Neural crest cell (in vitro differentiated cells): ENCODE measurements at regions not wholly inside any gene's neighbourhood (a gene's known extent, or its start where the extent isn't known, plus 50 kb on each side); places are given as distances from the start of the nearest gene placed in this dataset.
"Not testable (repeated sequence)": the region's sequence is repeated elsewhere in the genome, so short reads cannot be mapped to it uniquely, and the experiment has no call there.

ENCODE experiments used
- DNase-seq: peaks from one replicate; pipeline ENCODE4 v3.0.0; 2021; ENCODE audit warnings: low read depth, mixed read lengths, low spot score
- H3K27ac Mint-ChIP-seq: one replicate; pipeline ENCODE4 v1.8.0; 2021; ENCODE audit warnings: mild to moderate bottlenecking, mixed read lengths; ENCODE audit not compliant: unreplicated experiment
- H3K27me3 Mint-ChIP-seq: 2 replicates; pipeline ENCODE4 v1.8.0; 2021; ENCODE audit warnings: low read depth, mild to moderate bottlenecking, mixed read lengths
- H3K36me3 Mint-ChIP-seq: 2 replicates; pipeline ENCODE4 v1.8.0; 2021; ENCODE audit warnings: low read depth, mild to moderate bottlenecking, mixed read lengths
- H3K4me1 Mint-ChIP-seq: 2 replicates; pipeline ENCODE4 v1.8.0; 2021; ENCODE audit warnings: mixed read lengths
- H3K4me3 Mint-ChIP-seq: one replicate; pipeline ENCODE4 v1.8.0; 2021; ENCODE audit warnings: mild to moderate bottlenecking, mixed read lengths
- H3K9me3 Mint-ChIP-seq: 2 replicates; pipeline ENCODE4 v1.8.0; 2021; ENCODE audit warnings: mixed read lengths
- CTCF ChIP-seq: fragments of 200-600 bp; sonication (generic); conservative IDR thresholded peaks from 2 replicates; pipeline ENCODE4 v1.5.0; 2021; ENCODE audit warnings: antibody characterized with exemption, mild to moderate bottlenecking

GRCh38 chr4:60422439-60422838, 777.7 kb upstream of the ADGRL3 start:
- TF ChIP-seq CTCF: no peak

GRCh38 chr4:60423573-60424184, 776.4 kb upstream of the ADGRL3 start:
- not testable (repeated sequence) for H3K27me3 Mint-ChIP-seq, H3K36me3 Mint-ChIP-seq, H3K9me3 Mint-ChIP-seq, H3K27ac Mint-ChIP-seq, H3K4me1 Mint-ChIP-seq, DNase-seq, H3K4me3 Mint-ChIP-seq

More at GRCh38 chr4:60422439-60422838, 777.7 kb upstream of the ADGRL3 start:
- Mint-ChIP-seq H3K4me1 (no peaks in the 10 kb centered on the region), H3K36me3 (no peaks in the 10 kb centered on the region), H3K27me3 (no peaks in the 10 kb centered on the region), H3K27ac (no peak overlapping the region), H3K9me3 (peaks cover 2% of the 10 kb centered on the region), H3K4me3 (no peak overlapping the region)
- no peak for DNase-seq

- Mint-ChIP-seq H3K4me3 (no peak overlapping the region), H3K27me3 (no peaks in the 10 kb centered on the region), H3K36me3 (peaks cover 7% of the 10 kb centered on the region), H3K4me1 (no peaks in the 10 kb centered on the region), H3K9me3 (peaks cover 11% of the 10 kb centered on the region), H3K27ac (no peak overlapping the region)
- TF ChIP-seq CTCF: no peak
- DNase-seq: no peak
Measured at GRCh38 chr4:60432911-60433310, 767.2 kb upstream of the ADGRL3 start.

GRCh38 chr4:60443068-60443467, 757.1 kb upstream of the ADGRL3 start:
- Mint-ChIP-seq H3K27me3 (no peaks in the 10 kb centered on the region), H3K9me3 (peaks cover 9% of the 10 kb centered on the region), H3K36me3 (no peaks in the 10 kb centered on the region), H3K4me1 (no peaks in the 10 kb centered on the region), H3K27ac (no peak overlapping the region), H3K4me3 (no peak overlapping the region)
- DNase-seq: no peak
- no peak for TF ChIP-seq CTCF

GRCh38 chr4:60443796-60444195, 756.3 kb upstream of the ADGRL3 start:
- TF ChIP-seq CTCF: no peak

GRCh38 chr4:60450054-60450453, 750.1 kb upstream of the ADGRL3 start:
- no peak for TF ChIP-seq CTCF
- Mint-ChIP-seq H3K9me3 (no peaks in the 10 kb centered on the region), H3K36me3 (no peaks in the 10 kb centered on the region), H3K27me3 (no peaks in the 10 kb centered on the region), H3K4me3 (no peak overlapping the region), H3K27ac (no peak overlapping the region), H3K4me1 (no peaks in the 10 kb centered on the region)
- DNase-seq: no peak

More at GRCh38 chr4:60443796-60444195, 756.3 kb upstream of the ADGRL3 start:
- Mint-ChIP-seq H3K27me3 (no peaks in the 10 kb centered on the region), H3K27ac (no peak overlapping the region), H3K4me3 (no peak overlapping the region), H3K4me1 (no peaks in the 10 kb centered on the region), H3K9me3 (peaks cover 6% of the 10 kb centered on the region), H3K36me3 (no peaks in the 10 kb centered on the region)
- no peak for DNase-seq
